ENCODE measurements at regions not wholly inside any gene's neighbourhood (a gene's known extent, or its start where the extent isn't known, plus 50 kb on each side); places are given as distances from the start of the nearest gene placed in this dataset.

DNA sequence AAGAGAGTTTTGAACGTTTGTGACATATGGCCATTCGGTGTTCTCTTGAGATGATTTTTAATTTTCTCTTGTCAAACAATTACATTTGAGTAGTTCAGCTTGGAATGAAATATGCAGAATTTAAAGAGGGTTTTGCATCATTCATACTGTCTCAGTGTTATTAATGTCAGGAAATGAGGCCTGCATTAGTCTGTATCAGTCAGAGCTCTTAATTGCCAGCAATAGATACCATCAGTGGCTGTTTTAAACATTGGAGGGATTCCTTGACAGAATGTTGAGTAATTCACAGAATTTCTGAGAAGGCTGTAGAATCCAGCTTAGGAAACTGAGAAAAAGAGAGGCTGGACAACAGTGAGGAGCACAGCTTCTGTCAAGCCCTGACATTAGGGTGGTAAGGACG is 722.0 kb downstream of the NR2F2 start:
- TF ChIP-seq EZH2 (IDR thresholded peaks at IDR 0.05; ENCODE audit: low read length), result no peak
- TF ChIP-seq, protein P1, sequence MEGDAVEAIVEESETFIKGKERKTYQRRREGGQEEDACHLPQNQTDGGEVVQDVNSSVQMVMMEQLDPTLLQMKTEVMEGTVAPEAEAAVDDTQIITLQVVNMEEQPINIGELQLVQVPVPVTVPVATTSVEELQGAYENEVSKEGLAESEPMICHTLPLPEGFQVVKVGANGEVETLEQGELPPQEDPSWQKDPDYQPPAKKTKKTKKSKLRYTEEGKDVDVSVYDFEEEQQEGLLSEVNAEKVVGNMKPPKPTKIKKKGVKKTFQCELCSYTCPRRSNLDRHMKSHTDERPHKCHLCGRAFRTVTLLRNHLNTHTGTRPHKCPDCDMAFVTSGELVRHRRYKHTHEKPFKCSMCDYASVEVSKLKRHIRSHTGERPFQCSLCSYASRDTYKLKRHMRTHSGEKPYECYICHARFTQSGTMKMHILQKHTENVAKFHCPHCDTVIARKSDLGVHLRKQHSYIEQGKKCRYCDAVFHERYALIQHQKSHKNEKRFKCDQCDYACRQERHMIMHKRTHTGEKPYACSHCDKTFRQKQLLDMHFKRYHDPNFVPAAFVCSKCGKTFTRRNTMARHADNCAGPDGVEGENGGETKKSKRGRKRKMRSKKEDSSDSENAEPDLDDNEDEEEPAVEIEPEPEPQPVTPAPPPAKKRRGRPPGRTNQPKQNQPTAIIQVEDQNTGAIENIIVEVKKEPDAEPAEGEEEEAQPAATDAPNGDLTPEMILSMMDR (optimal IDR thresholded peaks at IDR 0.05 in 1 of 3, IDR thresholded peaks at IDR 0.05 in 1 of 3, conservative IDR thresholded peaks at IDR 0.05 in 1 of 3; ENCODE audit: extremely low read depth in 1 of 3, insufficient read depth in 2 of 3, low read length in 3 of 3), result no peak
- H3K79me2 ChIP-seq (ENCODE audit: control insufficient read depth, insufficient read depth, low read length), result no peaks in the 10 kb centered on the region
- H3K27me3 ChIP-seq (ENCODE audit: control insufficient read depth, extremely low read depth, insufficient read depth, low read length), result no peaks in the 10 kb centered on the region
- H3K9ac ChIP-seq (ENCODE audit: control insufficient read depth, extremely low read depth, insufficient read depth, low read length), result no peak overlapping the region
- H4K20me1 ChIP-seq (ENCODE audit: control insufficient read depth, extremely low read depth, insufficient read depth, low read length), result no peaks in the 10 kb centered on the region
- dilution Hi-C loops (cut with MboI; ENCODE audit: extremely low pct_ligation_motif_present, low sequenced_read_pairs), result no loop called here
- no peaks in the 10 kb centered on the region for H3K9me1 ChIP-seq (ENCODE audit: control insufficient read depth, extremely low read depth, insufficient read depth, low read length)
- H3K36me3 ChIP-seq (ENCODE audit: control insufficient read depth in 2 of 2, extremely low read depth in 1 of 2, insufficient read depth in 2 of 2, low read length in 2 of 2), result no peaks in the 10 kb centered on the region
- H3K4me2 ChIP-seq (ENCODE audit: control insufficient read depth, extremely low read depth, insufficient read depth, low read depth, low read length), result no peak overlapping the region
- H3K4me1 ChIP-seq (ENCODE audit: control insufficient read depth, extremely low read depth, insufficient read depth, low read length), result no peaks in the 10 kb centered on the region
- FAIRE-seq, result no peak
- H3K4me3 ChIP-seq (ENCODE audit: control insufficient read depth in 2 of 3, extremely low read depth in 1 of 3, insufficient read depth in 2 of 3, low read depth in 1 of 3, low read length in 3 of 3), result no peak overlapping the region
- H3K9me3 ChIP-seq (ENCODE audit: control insufficient read depth, low read depth, low read length), result peaks cover 2% of the 10 kb centered on the region
- H3K27ac ChIP-seq (ENCODE audit: control insufficient read depth, insufficient read depth, low read length), result no peak overlapping the region
- no peak for DNase-seq (ENCODE audit: low read depth, low spot score)
- H2AFZ ChIP-seq (ENCODE audit: control insufficient read depth, low read length), result no peak overlapping the region

DNA sequence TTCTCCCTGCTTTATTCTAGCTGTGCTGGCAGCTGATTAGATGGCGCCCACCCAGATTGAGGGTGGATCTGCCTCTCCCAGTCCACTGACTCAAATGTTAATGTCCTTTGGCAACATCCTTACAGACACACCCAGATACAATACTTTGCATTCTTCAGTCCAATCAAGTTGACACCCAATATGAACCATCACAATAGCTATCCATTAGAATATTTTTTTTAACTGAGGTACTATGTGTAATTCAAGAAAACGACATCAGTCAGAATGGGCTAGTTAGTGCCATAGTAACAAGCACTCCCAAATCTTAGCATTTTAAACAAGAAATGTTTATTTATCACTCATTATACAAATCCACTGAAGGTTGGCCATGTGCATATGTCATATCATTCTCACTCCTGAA is 723.1 kb downstream of the NR2F2 start:
- no peak overlapping the region for H3K9ac ChIP-seq (ENCODE audit: control insufficient read depth, extremely low read depth, insufficient read depth, low read length)
- no peak overlapping the region for H3K4me2 ChIP-seq (ENCODE audit: control insufficient read depth, extremely low read depth, insufficient read depth, low read depth, low read length)
- no peak overlapping the region for H3K27ac ChIP-seq (ENCODE audit: control insufficient read depth, insufficient read depth, low read length)
- DNase-seq (ENCODE audit: low read depth, low spot score) (no peak), FAIRE-seq (no peak)
- TF ChIP-seq, protein P1 (optimal IDR thresholded peaks at IDR 0.05 in 1 of 3, IDR thresholded peaks at IDR 0.05 in 1 of 3, conservative IDR thresholded peaks at IDR 0.05 in 1 of 3; ENCODE audit: extremely low read depth in 1 of 3, insufficient read depth in 2 of 3, low read length in 3 of 3), result no peak
- no peak for TF ChIP-seq EZH2 (IDR thresholded peaks at IDR 0.05; ENCODE audit: low read length)
- H3K36me3 ChIP-seq (ENCODE audit: control insufficient read depth in 2 of 2, extremely low read depth in 1 of 2, insufficient read depth in 2 of 2, low read length in 2 of 2), result no peaks in the 10 kb centered on the region
- no peak overlapping the region for H3K4me3 ChIP-seq (ENCODE audit: control insufficient read depth in 2 of 3, extremely low read depth in 1 of 3, insufficient read depth in 2 of 3, low read depth in 1 of 3, low read length in 3 of 3)
- H4K20me1 ChIP-seq (ENCODE audit: control insufficient read depth, extremely low read depth, insufficient read depth, low read length), result no peaks in the 10 kb centered on the region
- no peak overlapping the region for H2AFZ ChIP-seq (ENCODE audit: control insufficient read depth, low read length)
- H3K4me1 ChIP-seq (ENCODE audit: control insufficient read depth, extremely low read depth, insufficient read depth, low read length), result no peaks in the 10 kb centered on the region
- H3K79me2 ChIP-seq (ENCODE audit: control insufficient read depth, insufficient read depth, low read length), result no peaks in the 10 kb centered on the region
- H3K27me3 ChIP-seq (ENCODE audit: control insufficient read depth, extremely low read depth, insufficient read depth, low read length), result no peaks in the 10 kb centered on the region
- dilution Hi-C loops (cut with MboI; ENCODE audit: extremely low pct_ligation_motif_present, low sequenced_read_pairs), result no loop called here
- H3K9me3 ChIP-seq (ENCODE audit: control insufficient read depth, low read depth, low read length), result peaks cover 2% of the 10 kb centered on the region
- H3K9me1 ChIP-seq (ENCODE audit: control insufficient read depth, extremely low read depth, insufficient read depth, low read length), result no peaks in the 10 kb centered on the region
